ENCODE measurements at regions not wholly inside any gene's neighbourhood (a gene's known extent, or its start where the extent isn't known, plus 50 kb on each side); places are given as distances from the start of the nearest gene placed in this dataset.

GRCh38 chr7:25279705-25280104, 51.4 kb upstream of the NPVF start:
- H3K27me3 Mint-ChIP-seq (ENCODE audit: insufficient read depth), result peaks cover 2% of the 10 kb centered on the region; the same call in 1 of the 2 replicates
- no peak for DNase-seq
- no peak for TF ChIP-seq CTCF (IDR thresholded peaks at IDR 0.05)
- H3K9me3 Mint-ChIP-seq, result no peaks in the 10 kb centered on the region
- no peak overlapping the region for H3K27ac Mint-ChIP-seq
- H3K4me3 Mint-ChIP-seq, result no peak overlapping the region
- H3K4me1 Mint-ChIP-seq (ENCODE audit: low read depth), result no peaks in the 10 kb centered on the region
- no peaks in the 10 kb centered on the region for H3K36me3 Mint-ChIP-seq (ENCODE audit: low read depth)

- H3K36me3 Mint-ChIP-seq (ENCODE audit: low read depth), result no peaks in the 10 kb centered on the region
- DNase-seq, result no peak
- H3K27ac Mint-ChIP-seq, result no peak overlapping the region
- no peak for TF ChIP-seq CTCF (IDR thresholded peaks at IDR 0.05)
- no peaks in the 10 kb centered on the region for H3K9me3 Mint-ChIP-seq
- peaks cover 2% of the 10 kb centered on the region; the same call in 1 of the 2 replicates for H3K27me3 Mint-ChIP-seq (ENCODE audit: insufficient read depth)
- no peak overlapping the region for H3K4me3 Mint-ChIP-seq
- no peaks in the 10 kb centered on the region for H3K4me1 Mint-ChIP-seq (ENCODE audit: low read depth)
Observed at GRCh38 chr7:25280181-25280580, 51.9 kb upstream of the NPVF start.

- Mint-ChIP-seq H3K4me3 (no peak overlapping the region), H3K27me3 (ENCODE audit: insufficient read depth) (peaks cover 2% of the 10 kb centered on the region; the same call in 1 of the 2 replicates), H3K27ac (no peak overlapping the region), H3K36me3 (ENCODE audit: low read depth) (no peaks in the 10 kb centered on the region), H3K9me3 (no peaks in the 10 kb centered on the region), H3K4me1 (ENCODE audit: low read depth) (no peaks in the 10 kb centered on the region)
- TF ChIP-seq CTCF (IDR thresholded peaks at IDR 0.05), result no peak
- DNase-seq, result no peak
Observed at GRCh38 chr7:25282194-25282593, 53.9 kb upstream of the NPVF start.

- H3K36me3 Mint-ChIP-seq (ENCODE audit: low read depth), result no peaks in the 10 kb centered on the region
- H3K4me3 Mint-ChIP-seq, result no peak overlapping the region
- peaks cover 6% of the 10 kb centered on the region for H3K9me3 Mint-ChIP-seq
- H3K27ac Mint-ChIP-seq, result no peak overlapping the region
- TF ChIP-seq CTCF (IDR thresholded peaks at IDR 0.05), result no peak
- DNase-seq, result no peak
- no peaks in the 10 kb centered on the region for H3K27me3 Mint-ChIP-seq (ENCODE audit: insufficient read depth)
- no peaks in the 10 kb centered on the region for H3K4me1 Mint-ChIP-seq (ENCODE audit: low read depth)
Observed at GRCh38 chr7:25286756-25287155, 58.5 kb upstream of the NPVF start.

- no peaks in the 10 kb centered on the region for H3K4me1 Mint-ChIP-seq (ENCODE audit: low read depth)
- DNase-seq, result no peak
- no peak overlapping the region for H3K27ac Mint-ChIP-seq
- no peak for TF ChIP-seq CTCF (IDR thresholded peaks at IDR 0.05)
- no peak overlapping the region for H3K4me3 Mint-ChIP-seq
- peaks cover 6% of the 10 kb centered on the region for H3K9me3 Mint-ChIP-seq
- no peaks in the 10 kb centered on the region for H3K36me3 Mint-ChIP-seq (ENCODE audit: low read depth)
- no peaks in the 10 kb centered on the region for H3K27me3 Mint-ChIP-seq (ENCODE audit: insufficient read depth)
Observed at GRCh38 chr7:25287291-25287690, 59.0 kb upstream of the NPVF start.

Data from HFFc6 (cell line).